GM23338 (cell line): ENCODE measurements at regions not wholly inside any gene's neighbourhood (a gene's known extent, or its start where the extent isn't known, plus 50 kb on each side); places are given as distances from the start of the nearest gene placed in this dataset.

ENCODE experiments used
- ATAC-seq: fragments of 200-7000 bp; cut with Tn5 transposase; 3 replicates; pipeline ENCODE4 v1.9.1; 2020
- DNase-seq: peaks from one replicate; pipeline ENCODE4 v3.0.0-alpha.2; 2015; ENCODE audit warnings: low spot score
- H2AFZ ChIP-seq: fragments of 200-600 bp; sonication (generic); 2 replicates; pipeline ENCODE4 v1.8.0; 2016; ENCODE audit warnings: antibody characterized with exemption, mild to moderate bottlenecking, moderate library complexity
- H3F3A ChIP-seq: fragments of 200-600 bp; sonication (generic); replicated peaks from 2 replicates; pipeline ENCODE4 v1.8.0; 2017; ENCODE audit warnings: antibody characterized with exemption, mixed run types, low read depth
- H3K27ac ChIP-seq: fragments of 200-600 bp; sonication (generic); 2 replicates; pipeline ENCODE4 v1.6.1; 2016; ENCODE audit warnings: low read depth
- H3K27me3 ChIP-seq: fragments of 200-600 bp; sonication (generic); 2 replicates; pipeline ENCODE4 v1.8.0; 2016; ENCODE audit warnings: mild to moderate bottlenecking, mixed run types, moderate library complexity; ENCODE audit not compliant: insufficient read depth
- H3K36me3 ChIP-seq: fragments of 200-600 bp; sonication (generic); 2 replicates; pipeline ENCODE4 v1.8.0; 2016; ENCODE audit warnings: mild to moderate bottlenecking; ENCODE audit not compliant: insufficient read depth
- H3K4me1 ChIP-seq: fragments of 200-600 bp; sonication (generic); 2 replicates; pipeline ENCODE4 v1.8.0; 2016; ENCODE audit warnings: mild to moderate bottlenecking, moderate library complexity; ENCODE audit not compliant: insufficient read depth
- H3K4me2 ChIP-seq: fragments of 200-600 bp; sonication (generic); 2 replicates; pipeline ENCODE4 v1.7.1; 2017; ENCODE audit warnings: mixed run types
- H3K4me3 ChIP-seq: fragments of 200-600 bp; sonication (generic); 2 replicates; pipeline ENCODE4 v1.6.1; 2016; ENCODE audit warnings: mixed run types
- H3K79me2 ChIP-seq: fragments of 200-600 bp; sonication (generic); replicated peaks from 2 replicates; pipeline ENCODE4 v1.8.0; 2017; ENCODE audit warnings: mild to moderate bottlenecking; ENCODE audit not compliant: insufficient read depth
- H3K9me2 ChIP-seq: fragments of 200-600 bp; sonication (generic); 2 replicates; pipeline ENCODE4 v1.8.0; 2017; ENCODE audit not compliant: insufficient read depth
- H4K20me1 ChIP-seq: fragments of 200-600 bp; sonication (generic); replicated peaks from 2 replicates; pipeline ENCODE4 v1.8.0; 2017; ENCODE audit warnings: mild to moderate bottlenecking; ENCODE audit not compliant: insufficient read depth
- H3K27ac Mint-ChIP-seq: 2 replicates; pipeline ENCODE4 v1.8.0; 2020; ENCODE audit warnings: inconsistent platforms, mild to moderate bottlenecking, moderate library complexity, mixed read lengths
- H3K27me3 Mint-ChIP-seq: 3 replicates; pipeline ENCODE4 v1.8.0; 2022; ENCODE audit warnings: low read depth, mild to moderate bottlenecking, moderate library complexity, mixed read lengths, inconsistent platforms; ENCODE audit not compliant: insufficient read depth, poor library complexity
- H3K36me3 Mint-ChIP-seq: 3 replicates; pipeline ENCODE4 v1.8.0; 2021; ENCODE audit warnings: low read depth, mild to moderate bottlenecking, inconsistent platforms, moderate library complexity, mixed read lengths
- H3K4me1 Mint-ChIP-seq: 3 replicates; pipeline ENCODE4 v1.8.0; 2020; ENCODE audit warnings: mild to moderate bottlenecking, inconsistent platforms, mixed read lengths
- H3K4me3 Mint-ChIP-seq: 3 replicates; pipeline ENCODE4 v1.8.0; 2021; ENCODE audit warnings: moderate library complexity, mild to moderate bottlenecking, inconsistent platforms, mixed read lengths
- H3K9me3 Mint-ChIP-seq: 3 replicates; pipeline ENCODE4 v1.8.0; 2020; ENCODE audit warnings: moderate library complexity, mild to moderate bottlenecking, inconsistent platforms, mixed read lengths
- CREB1 ChIP-seq: fragments of 250-450 bp; sonication (Bioruptor Pico); IDR thresholded peaks from 2 replicates; pipeline ENCODE4 v1.5.0; 2020; ENCODE audit warnings: low read depth, mild to moderate bottlenecking, moderate library complexity
- CTCF ChIP-seq, 2 experiments: fragments of 200-600 bp in 1 of 2; sonication (generic) in 1 of 2; conservative IDR thresholded peaks; 2 replicates each; pipeline versions ENCODE4 v1.5.1 to v1.6.1; 2016 to 2017; ENCODE audit warnings: antibody characterized with exemption in 2 of 2, low read depth in 2 of 2, mild to moderate bottlenecking in 2 of 2, moderate library complexity in 1 of 2
- EZH2 ChIP-seq: fragments of 200-600 bp; sonication (generic); IDR thresholded peaks from one replicate; pipeline ENCODE4 v1.8.0; 2017; ENCODE audit warnings: antibody characterized with exemption, mild to moderate bottlenecking, low read depth; ENCODE audit not compliant: unreplicated experiment
- JUNB ChIP-seq: IDR thresholded peaks from one replicate; pipeline ENCODE4 v1.6.1; 2016; ENCODE audit warnings: antibody characterized with exemption; ENCODE audit not compliant: unreplicated experiment
- NANOG ChIP-seq: IDR thresholded peaks from 2 replicates; pipeline ENCODE4 v1.6.1; 2016; ENCODE audit warnings: antibody characterized with exemption, borderline replicate concordance
- POLR2AphosphoS5 ChIP-seq: IDR thresholded peaks from 2 replicates; pipeline ENCODE4 v1.6.1; 2016; ENCODE audit warnings: antibody characterized with exemption, low read depth
- STAT1 ChIP-seq: IDR thresholded peaks from one replicate; pipeline ENCODE4 v1.6.1; 2016; ENCODE audit warnings: antibody characterized with exemption; ENCODE audit not compliant: unreplicated experiment
- ZNF114 ChIP-seq: fragments of 250-450 bp; sonication (Bioruptor Pico); IDR thresholded peaks from 2 replicates; pipeline ENCODE4 v1.5.0; 2020; ENCODE audit warnings: mild to moderate bottlenecking, moderate library complexity
- ZNF331 ChIP-seq: fragments of 250-450 bp; sonication (Bioruptor Pico); IDR thresholded peaks from 2 replicates; pipeline ENCODE4 v1.5.0; 2020; ENCODE audit warnings: low read depth, mild to moderate bottlenecking, moderate library complexity
- TF ChIP-seq, protein P1 (sequence below): IDR thresholded peaks from one replicate; pipeline ENCODE4 v1.6.1; 2018; ENCODE audit warnings: antibody characterized with exemption; ENCODE audit not compliant: unreplicated experiment
- TF ChIP-seq, protein P2 (sequence below): fragments of 250-450 bp; sonication (Bioruptor Pico); IDR thresholded peaks from 2 replicates; pipeline ENCODE4 v1.5.0; 2020; ENCODE audit warnings: mild to moderate bottlenecking, moderate library complexity
- TF ChIP-seq, protein P3 (sequence below): IDR thresholded peaks from 2 replicates; pipeline ENCODE4 v1.6.1; 2016; ENCODE audit warnings: antibody characterized with exemption

DNA sequence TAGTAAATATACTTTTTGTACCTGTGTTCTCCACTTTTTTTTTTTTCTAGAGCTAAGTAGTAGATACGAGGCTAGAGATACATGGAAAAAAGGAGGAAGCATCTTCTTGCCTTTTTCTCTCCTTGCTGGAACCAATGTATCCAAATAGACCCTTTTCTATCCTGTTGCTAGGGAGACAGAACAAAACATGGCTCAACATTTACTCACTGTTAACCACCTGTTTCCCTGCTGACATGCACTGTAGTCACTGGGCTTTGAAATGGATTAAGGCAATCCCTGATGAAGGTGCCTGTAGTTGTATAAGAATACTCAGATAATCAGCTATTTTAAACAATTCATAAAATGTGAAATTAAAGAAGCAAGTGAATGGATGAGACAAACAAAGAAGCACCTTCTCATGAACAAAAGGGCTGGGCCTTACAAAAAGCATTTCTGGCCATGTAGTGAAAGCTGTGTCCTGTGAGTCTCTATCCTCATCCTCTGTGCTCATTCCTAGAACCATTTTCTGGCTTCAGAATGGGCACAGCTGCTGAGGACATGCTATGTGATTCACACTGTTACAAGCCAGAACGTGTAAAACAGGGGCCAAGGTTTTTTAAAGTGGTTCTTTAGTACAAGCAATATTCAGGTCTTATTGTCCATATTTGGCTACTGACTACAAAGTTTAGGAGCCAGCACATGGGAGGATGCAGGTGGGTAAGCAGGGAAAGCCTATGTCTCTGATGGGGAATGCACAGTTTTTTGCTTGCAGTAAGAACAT is 100.4 kb upstream of the NDN start (continued):
- TF ChIP-seq ZNF331 (CRISPR knock-in tag) (no peak), STAT1 (no peak), POLR2AphosphoS5 (no peak), NANOG (no peak), EZH2 (no peak), ZNF114 (no peak), JUNB (no peak)
- TF ChIP-seq, protein P1, sequence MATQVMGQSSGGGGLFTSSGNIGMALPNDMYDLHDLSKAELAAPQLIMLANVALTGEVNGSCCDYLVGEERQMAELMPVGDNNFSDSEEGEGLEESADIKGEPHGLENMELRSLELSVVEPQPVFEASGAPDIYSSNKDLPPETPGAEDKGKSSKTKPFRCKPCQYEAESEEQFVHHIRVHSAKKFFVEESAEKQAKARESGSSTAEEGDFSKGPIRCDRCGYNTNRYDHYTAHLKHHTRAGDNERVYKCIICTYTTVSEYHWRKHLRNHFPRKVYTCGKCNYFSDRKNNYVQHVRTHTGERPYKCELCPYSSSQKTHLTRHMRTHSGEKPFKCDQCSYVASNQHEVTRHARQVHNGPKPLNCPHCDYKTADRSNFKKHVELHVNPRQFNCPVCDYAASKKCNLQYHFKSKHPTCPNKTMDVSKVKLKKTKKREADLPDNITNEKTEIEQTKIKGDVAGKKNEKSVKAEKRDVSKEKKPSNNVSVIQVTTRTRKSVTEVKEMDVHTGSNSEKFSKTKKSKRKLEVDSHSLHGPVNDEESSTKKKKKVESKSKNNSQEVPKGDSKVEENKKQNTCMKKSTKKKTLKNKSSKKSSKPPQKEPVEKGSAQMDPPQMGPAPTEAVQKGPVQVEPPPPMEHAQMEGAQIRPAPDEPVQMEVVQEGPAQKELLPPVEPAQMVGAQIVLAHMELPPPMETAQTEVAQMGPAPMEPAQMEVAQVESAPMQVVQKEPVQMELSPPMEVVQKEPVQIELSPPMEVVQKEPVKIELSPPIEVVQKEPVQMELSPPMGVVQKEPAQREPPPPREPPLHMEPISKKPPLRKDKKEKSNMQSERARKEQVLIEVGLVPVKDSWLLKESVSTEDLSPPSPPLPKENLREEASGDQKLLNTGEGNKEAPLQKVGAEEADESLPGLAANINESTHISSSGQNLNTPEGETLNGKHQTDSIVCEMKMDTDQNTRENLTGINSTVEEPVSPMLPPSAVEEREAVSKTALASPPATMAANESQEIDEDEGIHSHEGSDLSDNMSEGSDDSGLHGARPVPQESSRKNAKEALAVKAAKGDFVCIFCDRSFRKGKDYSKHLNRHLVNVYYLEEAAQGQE, result no peak

DNA sequence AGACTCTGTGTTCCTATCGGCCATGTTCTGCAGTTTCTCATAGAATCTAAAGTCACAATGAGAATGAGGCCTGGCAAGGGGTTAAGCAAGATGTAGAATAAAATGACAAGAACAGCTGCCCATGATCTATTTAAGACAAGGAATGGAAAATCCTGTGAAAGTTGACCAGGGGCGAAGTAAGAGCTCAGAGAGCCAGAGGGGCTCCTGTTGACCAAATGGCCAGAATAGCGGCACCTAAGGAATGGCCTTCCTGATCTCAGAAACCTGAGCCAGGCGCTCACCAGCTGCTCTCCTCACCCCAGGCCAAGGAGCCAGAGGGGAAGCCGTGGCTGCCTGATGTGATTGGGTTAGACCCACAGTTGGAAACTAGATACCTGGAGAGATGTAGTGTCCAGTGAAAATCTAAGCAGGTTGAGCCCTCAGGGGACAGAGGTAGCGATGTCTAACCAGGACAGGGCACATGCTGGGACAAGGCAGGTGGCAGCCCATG is 106.1 kb upstream of the NDN start:
- H3F3A ChIP-seq, result no peaks in the 10 kb centered on the region
- H3K79me2 ChIP-seq, result no peaks in the 10 kb centered on the region
- H3K4me1 Mint-ChIP-seq, result no peaks in the 10 kb centered on the region
- H2AFZ ChIP-seq, result no peak overlapping the region
- no peak overlapping the region for H3K27ac Mint-ChIP-seq
- H3K4me3 Mint-ChIP-seq, result no peak overlapping the region
- no peaks in the 10 kb centered on the region; the same call in 1 of the 2 replicates for H3K36me3 ChIP-seq
- H3K9me3 Mint-ChIP-seq, result peaks cover 80% of the 10 kb centered on the region
- H3K27me3 ChIP-seq, result no peaks in the 10 kb centered on the region
- no peak overlapping the region for H3K27ac ChIP-seq
- H3K4me2 ChIP-seq, result no peak overlapping the region
- H3K27me3 Mint-ChIP-seq, result peaks cover 7% of the 10 kb centered on the region
- no peak overlapping the region for H3K4me3 ChIP-seq
- no peaks in the 10 kb centered on the region; the same call in 1 of the 2 replicates for H3K9me2 ChIP-seq
- no peak for TF ChIP-seq CTCF (conservative IDR thresholded peaks at IDR 0.05; ENCODE audit: low read depth in 2 of 2)
- no peak for TF ChIP-seq NANOG
- TF ChIP-seq, protein P2, sequence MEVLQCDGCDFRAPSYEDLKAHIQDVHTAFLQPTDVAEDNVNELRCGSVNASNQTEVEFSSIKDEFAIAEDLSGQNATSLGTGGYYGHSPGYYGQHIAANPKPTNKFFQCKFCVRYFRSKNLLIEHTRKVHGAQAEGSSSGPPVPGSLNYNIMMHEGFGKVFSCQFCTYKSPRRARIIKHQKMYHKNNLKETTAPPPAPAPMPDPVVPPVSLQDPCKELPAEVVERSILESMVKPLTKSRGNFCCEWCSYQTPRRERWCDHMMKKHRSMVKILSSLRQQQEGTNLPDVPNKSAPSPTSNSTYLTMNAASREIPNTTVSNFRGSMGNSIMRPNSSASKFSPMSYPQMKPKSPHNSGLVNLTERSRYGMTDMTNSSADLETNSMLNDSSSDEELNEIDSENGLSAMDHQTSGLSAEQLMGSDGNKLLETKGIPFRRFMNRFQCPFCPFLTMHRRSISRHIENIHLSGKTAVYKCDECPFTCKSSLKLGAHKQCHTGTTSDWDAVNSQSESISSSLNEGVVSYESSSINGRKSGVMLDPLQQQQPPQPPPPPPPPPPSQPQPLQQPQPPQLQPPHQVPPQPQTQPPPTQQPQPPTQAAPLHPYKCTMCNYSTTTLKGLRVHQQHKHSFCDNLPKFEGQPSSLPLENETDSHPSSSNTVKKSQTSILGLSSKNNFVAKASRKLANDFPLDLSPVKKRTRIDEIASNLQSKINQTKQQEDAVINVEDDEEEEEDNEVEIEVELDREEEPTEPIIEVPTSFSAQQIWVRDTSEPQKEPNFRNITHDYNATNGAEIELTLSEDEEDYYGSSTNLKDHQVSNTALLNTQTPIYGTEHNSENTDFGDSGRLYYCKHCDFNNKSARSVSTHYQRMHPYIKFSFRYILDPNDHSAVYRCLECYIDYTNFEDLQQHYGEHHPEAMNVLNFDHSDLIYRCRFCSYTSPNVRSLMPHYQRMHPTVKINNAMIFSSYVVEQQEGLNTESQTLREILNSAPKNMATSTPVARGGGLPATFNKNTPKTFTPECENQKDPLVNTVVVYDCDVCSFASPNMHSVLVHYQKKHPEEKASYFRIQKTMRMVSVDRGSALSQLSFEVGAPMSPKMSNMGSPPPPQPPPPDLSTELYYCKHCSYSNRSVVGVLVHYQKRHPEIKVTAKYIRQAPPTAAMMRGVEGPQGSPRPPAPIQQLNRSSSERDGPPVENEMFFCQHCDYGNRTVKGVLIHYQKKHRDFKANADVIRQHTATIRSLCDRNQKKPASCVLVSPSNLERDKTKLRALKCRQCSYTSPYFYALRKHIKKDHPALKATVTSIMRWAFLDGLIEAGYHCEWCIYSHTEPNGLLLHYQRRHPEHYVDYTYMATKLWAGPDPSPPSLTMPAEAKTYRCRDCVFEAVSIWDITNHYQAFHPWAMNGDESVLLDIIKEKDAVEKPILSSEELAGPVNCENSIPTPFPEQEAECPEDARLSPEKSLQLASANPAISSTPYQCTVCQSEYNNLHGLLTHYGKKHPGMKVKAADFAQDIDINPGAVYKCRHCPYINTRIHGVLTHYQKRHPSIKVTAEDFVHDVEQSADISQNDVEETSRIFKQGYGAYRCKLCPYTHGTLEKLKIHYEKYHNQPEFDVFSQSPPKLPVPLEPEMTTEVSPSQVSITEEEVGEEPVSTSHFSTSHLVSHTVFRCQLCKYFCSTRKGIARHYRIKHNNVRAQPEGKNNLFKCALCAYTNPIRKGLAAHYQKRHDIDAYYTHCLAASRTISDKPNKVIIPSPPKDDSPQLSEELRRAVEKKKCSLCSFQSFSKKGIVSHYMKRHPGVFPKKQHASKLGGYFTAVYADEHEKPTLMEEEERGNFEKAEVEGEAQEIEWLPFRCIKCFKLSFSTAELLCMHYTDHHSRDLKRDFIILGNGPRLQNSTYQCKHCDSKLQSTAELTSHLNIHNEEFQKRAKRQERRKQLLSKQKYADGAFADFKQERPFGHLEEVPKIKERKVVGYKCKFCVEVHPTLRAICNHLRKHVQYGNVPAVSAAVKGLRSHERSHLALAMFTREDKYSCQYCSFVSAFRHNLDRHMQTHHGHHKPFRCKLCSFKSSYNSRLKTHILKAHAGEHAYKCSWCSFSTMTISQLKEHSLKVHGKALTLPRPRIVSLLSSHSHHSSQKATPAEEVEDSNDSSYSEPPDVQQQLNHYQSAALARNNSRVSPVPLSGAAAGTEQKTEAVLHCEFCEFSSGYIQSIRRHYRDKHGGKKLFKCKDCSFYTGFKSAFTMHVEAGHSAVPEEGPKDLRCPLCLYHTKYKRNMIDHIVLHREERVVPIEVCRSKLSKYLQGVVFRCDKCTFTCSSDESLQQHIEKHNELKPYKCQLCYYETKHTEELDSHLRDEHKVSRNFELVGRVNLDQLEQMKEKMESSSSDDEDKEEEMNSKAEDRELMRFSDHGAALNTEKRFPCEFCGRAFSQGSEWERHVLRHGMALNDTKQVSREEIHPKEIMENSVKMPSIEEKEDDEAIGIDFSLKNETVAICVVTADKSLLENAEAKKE (CRISPR knock-in tag), result no peak
- TF ChIP-seq, protein P3, sequence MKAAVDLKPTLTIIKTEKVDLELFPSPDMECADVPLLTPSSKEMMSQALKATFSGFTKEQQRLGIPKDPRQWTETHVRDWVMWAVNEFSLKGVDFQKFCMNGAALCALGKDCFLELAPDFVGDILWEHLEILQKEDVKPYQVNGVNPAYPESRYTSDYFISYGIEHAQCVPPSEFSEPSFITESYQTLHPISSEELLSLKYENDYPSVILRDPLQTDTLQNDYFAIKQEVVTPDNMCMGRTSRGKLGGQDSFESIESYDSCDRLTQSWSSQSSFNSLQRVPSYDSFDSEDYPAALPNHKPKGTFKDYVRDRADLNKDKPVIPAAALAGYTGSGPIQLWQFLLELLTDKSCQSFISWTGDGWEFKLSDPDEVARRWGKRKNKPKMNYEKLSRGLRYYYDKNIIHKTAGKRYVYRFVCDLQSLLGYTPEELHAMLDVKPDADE, result no peak
- TF ChIP-seq ZNF114, result no peak
- no peak for TF ChIP-seq CREB1
- no peak for TF ChIP-seq STAT1
- no peak for TF ChIP-seq POLR2AphosphoS5
- H4K20me1 ChIP-seq, result no peaks in the 10 kb centered on the region
- ATAC-seq (no peak), DNase-seq (no peak)
- H3K36me3 Mint-ChIP-seq, result 0 out of 3 replicates have a peak, but pooled peaks cover 8% of the 10 kb centered on the region
- H3K4me1 ChIP-seq, result no peaks in the 10 kb centered on the region
